ENCODE measurements at regions not wholly inside any gene's neighbourhood (a gene's known extent, or its start where the extent isn't known, plus 50 kb on each side); places are given as distances from the start of the nearest gene placed in this dataset.

DNA sequence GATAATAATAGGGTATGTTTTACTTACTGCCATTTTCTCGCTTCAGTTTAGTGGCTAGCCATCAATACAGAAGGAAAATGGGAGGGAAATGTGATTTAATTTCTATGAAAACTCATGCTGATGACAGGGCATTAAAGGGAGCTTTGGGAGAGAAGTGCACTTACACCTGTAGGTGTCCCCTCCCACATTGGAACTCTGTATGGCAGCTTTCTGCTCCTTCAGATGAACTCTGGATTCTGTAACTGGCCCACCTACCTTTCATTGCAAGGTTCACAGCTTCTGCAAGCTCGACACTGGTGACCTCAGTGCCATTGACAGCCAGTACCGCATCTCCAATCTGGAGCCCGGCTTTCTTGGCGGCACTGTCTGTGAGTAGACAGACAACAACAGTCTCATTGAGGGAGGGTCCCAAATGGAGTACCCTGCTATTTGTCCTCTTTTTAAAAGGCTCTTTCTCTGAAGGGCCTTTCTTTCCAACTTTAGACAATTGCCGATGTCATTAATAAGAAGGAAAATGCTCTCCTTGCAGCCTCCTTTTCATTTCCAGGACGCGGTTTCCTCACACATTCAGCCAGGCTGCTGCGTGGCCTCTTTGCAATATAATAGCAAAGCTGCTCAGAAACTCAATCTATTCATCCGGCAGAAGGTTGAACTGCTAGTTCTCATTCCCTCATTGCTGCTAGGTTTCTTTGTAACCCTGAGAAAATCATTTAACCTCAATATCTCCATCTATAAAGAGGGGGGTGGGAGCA, 63.6 kb downstream of the NUDT12 start:
- no peaks in the 10 kb centered on the region for H3K9me3 ChIP-seq
- intact Hi-C loops (cut with DNase I; ENCODE audit: low total_unique reads), result loop anchor here (5.0 to 10.0 kb wide), 2 partner anchors 63 to 686 kb away; partner anchors contain the start of gene NUDT12
- H3K27ac ChIP-seq, result peak overlapping the region; percentile 77 to 83 (median 77)
- H3K4me3 ChIP-seq, result no peak overlapping the region
- in situ Hi-C loops (cut with MboI; ENCODE audit: low sequenced_read_pairs in 4 of 4), result no loop called here
- DNase-seq, result peak in 1 of 2 donors; percentile 14
- ATAC-seq, result peak in 1 of 2 donors; percentile 20
- no peaks in the 10 kb centered on the region for H3K27me3 ChIP-seq
- H3K36me3 ChIP-seq, result no peaks in the 10 kb centered on the region
- peaks cover 29 to 32% of the 10 kb centered on the region in 2 donors for H3K4me1 ChIP-seq
- no peak for TF ChIP-seq POLR2A (IDR thresholded peaks at IDR 0.05)
- TF ChIP-seq, protein P1, sequence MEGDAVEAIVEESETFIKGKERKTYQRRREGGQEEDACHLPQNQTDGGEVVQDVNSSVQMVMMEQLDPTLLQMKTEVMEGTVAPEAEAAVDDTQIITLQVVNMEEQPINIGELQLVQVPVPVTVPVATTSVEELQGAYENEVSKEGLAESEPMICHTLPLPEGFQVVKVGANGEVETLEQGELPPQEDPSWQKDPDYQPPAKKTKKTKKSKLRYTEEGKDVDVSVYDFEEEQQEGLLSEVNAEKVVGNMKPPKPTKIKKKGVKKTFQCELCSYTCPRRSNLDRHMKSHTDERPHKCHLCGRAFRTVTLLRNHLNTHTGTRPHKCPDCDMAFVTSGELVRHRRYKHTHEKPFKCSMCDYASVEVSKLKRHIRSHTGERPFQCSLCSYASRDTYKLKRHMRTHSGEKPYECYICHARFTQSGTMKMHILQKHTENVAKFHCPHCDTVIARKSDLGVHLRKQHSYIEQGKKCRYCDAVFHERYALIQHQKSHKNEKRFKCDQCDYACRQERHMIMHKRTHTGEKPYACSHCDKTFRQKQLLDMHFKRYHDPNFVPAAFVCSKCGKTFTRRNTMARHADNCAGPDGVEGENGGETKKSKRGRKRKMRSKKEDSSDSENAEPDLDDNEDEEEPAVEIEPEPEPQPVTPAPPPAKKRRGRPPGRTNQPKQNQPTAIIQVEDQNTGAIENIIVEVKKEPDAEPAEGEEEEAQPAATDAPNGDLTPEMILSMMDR (IDR thresholded peaks at IDR 0.05 in 4 of 5, conservative IDR thresholded peaks at IDR 0.05 in 1 of 5), result no peak

- in situ Hi-C loops (cut with MboI; ENCODE audit: low sequenced_read_pairs in 4 of 4), result no loop called here
- peak; percentile 57 to 58 for DNase-seq
- H3K4me1 ChIP-seq, result peaks cover 29 to 32% of the 10 kb centered on the region in 2 donors
- intact Hi-C loops (cut with DNase I; ENCODE audit: low total_unique reads), result loop anchor here (5.0 to 10.0 kb wide), 2 partner anchors 64 to 687 kb away; partner anchors contain the start of gene NUDT12
- peak overlapping the region in 3 of 4 donors; percentile 10 to 20 (median 14) for H3K4me3 ChIP-seq
- peak; percentile 98 to 99 for ATAC-seq
- TF ChIP-seq, protein P1 (IDR thresholded peaks at IDR 0.05 in 4 of 5, conservative IDR thresholded peaks at IDR 0.05 in 1 of 5), result no peak
- no peak for TF ChIP-seq POLR2A (IDR thresholded peaks at IDR 0.05)
- no peaks in the 10 kb centered on the region for H3K27me3 ChIP-seq
- no peaks in the 10 kb centered on the region for H3K36me3 ChIP-seq
- peak overlapping the region; percentile 77 to 83 (median 77) for H3K27ac ChIP-seq
- H3K9me3 ChIP-seq, result no peaks in the 10 kb centered on the region
Observed at GRCh38 chr5:103498211-103498610, 64.4 kb downstream of the NUDT12 start.

- intact Hi-C loops (cut with DNase I; ENCODE audit: low total_unique reads), result loop anchor here (5.0 to 10.0 kb wide), 2 partner anchors 65 to 687 kb away; partner anchors contain the start of gene NUDT12
- no peak for TF ChIP-seq POLR2A (IDR thresholded peaks at IDR 0.05)
- TF ChIP-seq, protein P1 (IDR thresholded peaks at IDR 0.05 in 4 of 5, conservative IDR thresholded peaks at IDR 0.05 in 1 of 5), result no peak
- DNase-seq, result peak in 1 of 2 donors; percentile 19
- H3K4me3 ChIP-seq, result peak overlapping the region in 3 of 4 donors; percentile 10 to 20 (median 14)
- H3K9me3 ChIP-seq, result no peaks in the 10 kb centered on the region
- in situ Hi-C loops (cut with MboI; ENCODE audit: low sequenced_read_pairs in 4 of 4), result no loop called here
- H3K27ac ChIP-seq, result peak overlapping the region; percentile 77 to 83 (median 77)
- ATAC-seq, result peak; percentile 64 to 75
- H3K27me3 ChIP-seq, result no peaks in the 10 kb centered on the region
- H3K36me3 ChIP-seq, result no peaks in the 10 kb centered on the region
- peaks cover 29 to 32% of the 10 kb centered on the region in 2 donors for H3K4me1 ChIP-seq
Observed at GRCh38 chr5:103497781-103498180, 64.8 kb downstream of the NUDT12 start.

DNA sequence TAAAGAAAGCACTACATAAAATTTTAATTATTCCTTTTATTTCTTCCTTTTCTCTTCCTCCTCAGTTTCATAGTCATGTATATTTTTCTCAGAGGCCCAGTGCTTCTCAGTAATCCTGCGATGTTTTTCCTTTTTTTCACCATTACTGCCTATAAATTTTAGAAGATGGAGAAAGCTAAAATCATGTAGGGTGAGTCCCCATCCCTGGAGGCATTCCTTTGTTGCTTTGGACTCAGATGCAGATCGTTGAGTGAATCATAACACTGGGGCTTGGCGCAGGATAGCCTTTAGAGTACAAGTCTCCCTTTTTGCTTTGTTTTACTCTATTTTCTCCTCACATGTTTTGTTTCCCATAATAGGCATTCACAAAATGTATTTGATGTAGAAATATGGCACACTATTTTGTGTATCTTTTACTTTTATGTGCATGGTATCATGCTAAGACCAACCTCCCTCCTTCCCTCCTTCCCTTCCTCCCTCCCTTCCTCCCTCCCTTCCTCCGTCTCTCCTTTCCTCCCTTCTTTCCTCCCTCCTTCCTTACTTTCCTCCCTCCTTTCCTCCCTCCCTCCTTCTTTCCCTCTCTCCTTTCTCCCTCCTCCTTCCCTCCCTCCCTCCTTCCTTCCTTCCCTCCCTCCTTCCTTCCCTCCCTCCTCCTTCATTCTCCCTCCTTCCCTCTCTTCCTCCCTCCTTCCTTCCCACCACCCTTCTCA, 72.4 kb downstream of the NUDT12 start:
- Histone ChIP-seq H3K27me3 (no peaks in the 10 kb centered on the region), H3K9me3 (no peaks in the 10 kb centered on the region), H3K4me1 (no peaks in the 10 kb centered on the region), H3K4me3 (no peak overlapping the region), H3K36me3 (no peaks in the 10 kb centered on the region), H3K27ac (no peak overlapping the region)
- intact Hi-C loops (cut with DNase I; ENCODE audit: low total_unique reads) (loop anchor here (10.0 kb wide), 1 partner anchor 695 kb away; no protein-coding TSS in a partner anchor), in situ Hi-C loops (cut with MboI; ENCODE audit: low sequenced_read_pairs in 4 of 4) (no loop called here)
- no peak for TF ChIP-seq POLR2A (IDR thresholded peaks at IDR 0.05)
- TF ChIP-seq, protein P1 (IDR thresholded peaks at IDR 0.05 in 4 of 5, conservative IDR thresholded peaks at IDR 0.05 in 1 of 5), result no peak
- ATAC-seq (no peak), DNase-seq (no peak)

Measured in gastrocnemius medialis (tissue), 4 donors.